ENCODE measurements at regions not wholly inside any gene's neighbourhood (a gene's known extent, or its start where the extent isn't known, plus 50 kb on each side); places are given as distances from the start of the nearest gene placed in this dataset.

- no peak for TF ChIP-seq CTCF (conservative IDR thresholded peaks at IDR 0.05; ENCODE audit: low read depth, low read length)
- TF ChIP-seq EZH2 (IDR thresholded peaks at IDR 0.05; ENCODE audit: low read length, unreplicated experiment): no peak
- TF ChIP-seq EZH2phosphoT487 (IDR thresholded peaks at IDR 0.05; ENCODE audit: borderline replicate concordance, low read length): no peak
These were observed 154.7 kb downstream of the PTPN20 start for GRCh38 chr10:47065903-47066302.
